Mesendoderm (in vitro differentiated cells): ENCODE measurements at regions not wholly inside any gene's neighbourhood (a gene's known extent, or its start where the extent isn't known, plus 50 kb on each side); places are given as distances from the start of the nearest gene placed in this dataset.

Experiments used
- DNase-seq: peaks from one replicate; pipeline ENCODE4 v3.0.0; 2013
- H2AK5ac ChIP-seq: 2 replicates; pipeline ENCODE4 v1.6.1; 2013; ENCODE audit warnings: low read length, inconsistent platforms
- H2BK120ac ChIP-seq: 2 replicates; pipeline ENCODE4 v1.6.1; 2013; ENCODE audit warnings: low read depth, mild to moderate bottlenecking, low read length, moderate library complexity, mixed read lengths
- H2BK15ac ChIP-seq: replicated peaks from 2 replicates; pipeline ENCODE4 v1.6.1; 2013; ENCODE audit warnings: low read depth, mild to moderate bottlenecking, moderate library complexity
- H2BK5ac ChIP-seq: 2 replicates; pipeline ENCODE4 v1.6.1; 2013; ENCODE audit warnings: low read length, inconsistent platforms
- H3K18ac ChIP-seq: 2 replicates; pipeline ENCODE4 v1.6.1; 2013; ENCODE audit warnings: mild to moderate bottlenecking, low read length, mixed read lengths
- H3K23ac ChIP-seq: one replicate; pipeline ENCODE4 v1.6.1; 2013; ENCODE audit warnings: low read length
- H3K27ac ChIP-seq: 2 replicates; pipeline ENCODE4 v1.5.1; 2013; ENCODE audit warnings: low read depth, mild to moderate bottlenecking, inconsistent platforms, low read length, moderate library complexity
- H3K27me3 ChIP-seq: 2 replicates; pipeline ENCODE4 v1.6.1; 2013; ENCODE audit warnings: low read length, control low read depth, mild to moderate bottlenecking, inconsistent platforms; ENCODE audit not compliant: insufficient read depth, poor library complexity
- H3K36me3 ChIP-seq: 2 replicates; pipeline ENCODE4 v1.6.1; 2013; ENCODE audit warnings: low read length, inconsistent platforms; ENCODE audit not compliant: control insufficient read depth, insufficient read depth
- H3K4ac ChIP-seq: one replicate; pipeline ENCODE4 v1.6.1; 2013; ENCODE audit warnings: low read depth, mild to moderate bottlenecking, low read length, moderate library complexity
- H3K4me1 ChIP-seq: 2 replicates; pipeline ENCODE4 v1.6.1; 2013; ENCODE audit warnings: low read depth, low read length, inconsistent platforms; ENCODE audit not compliant: control insufficient read depth
- H3K4me2 ChIP-seq: 2 replicates; pipeline ENCODE4 v1.6.1; 2013; ENCODE audit warnings: low read length
- H3K4me3 ChIP-seq: 2 replicates; pipeline ENCODE4 v1.5.1; 2013; ENCODE audit warnings: mild to moderate bottlenecking, low read length
- H3K56ac ChIP-seq: one replicate; pipeline ENCODE4 v1.6.1; 2013; ENCODE audit warnings: low read length
- H3K79me1 ChIP-seq: 2 replicates; pipeline ENCODE4 v1.6.1; 2013; ENCODE audit warnings: low read length, inconsistent platforms
- H3K79me2 ChIP-seq: 2 replicates; pipeline ENCODE4 v1.6.1; 2013; ENCODE audit warnings: mild to moderate bottlenecking, low read length; ENCODE audit not compliant: control insufficient read depth, insufficient read depth
- H3K9ac ChIP-seq: 2 replicates; pipeline ENCODE4 v1.6.1; 2013; ENCODE audit warnings: low read length, inconsistent platforms
- H4K5ac ChIP-seq: one replicate; pipeline ENCODE4 v1.6.1; 2013; ENCODE audit warnings: low read length
- H4K8ac ChIP-seq: one replicate; pipeline ENCODE4 v1.6.1; 2013; ENCODE audit warnings: low read depth, mild to moderate bottlenecking, control low read depth, low read length, moderate library complexity
- WGBS: extraction: QIAGEN DNeasy Blood & Tissue Kit; methylation state at CpG from one replicate; pipeline ENCODE4 v1.1.7; 2013; ENCODE audit warnings: low lambda C conversion rate, missing lambda C conversion rate; ENCODE audit not compliant: insufficient coverage; ENCODE audit errors: extremely low coverage; 5-methylcytosine and 5-hydroxymethylcytosine counted together

DNA sequence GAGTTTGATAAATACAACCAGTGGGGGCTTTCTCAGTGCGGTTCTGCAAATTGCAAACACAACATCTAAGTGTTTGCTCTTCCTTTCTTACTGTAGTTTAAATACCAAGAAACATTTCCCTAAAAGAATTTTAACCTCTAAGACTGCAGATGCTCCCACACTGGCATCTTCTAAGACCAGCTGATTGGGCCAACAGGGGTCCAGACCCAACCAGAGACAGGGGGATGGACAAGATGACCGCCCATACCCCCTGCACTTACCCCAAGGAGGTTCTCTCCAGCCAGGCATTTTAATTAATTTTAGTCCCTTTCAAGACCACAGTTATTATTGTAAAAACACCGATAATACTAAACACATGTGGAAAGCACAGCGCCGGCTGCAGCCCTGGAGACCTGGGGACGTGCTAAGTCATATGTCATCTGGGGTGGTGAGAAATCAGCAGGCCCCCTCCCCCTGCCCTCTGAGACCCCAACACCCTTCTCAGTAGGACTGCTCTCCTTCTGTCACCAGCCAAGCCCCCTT is 242.3 kb downstream of the SOX9 start:
- WGBS, result no CpG with 5 or more reads among the region's 6 CpGs
- Histone ChIP-seq H4K8ac (no peak overlapping the region), H3K23ac (no peak overlapping the region), H2BK5ac (no peak overlapping the region), H3K79me1 (no peaks in the 10 kb centered on the region), H3K56ac (no peak overlapping the region), H3K9ac (no peak overlapping the region), H3K4me2 (no peak overlapping the region), H3K79me2 (no peaks in the 10 kb centered on the region), H3K36me3 (no peaks in the 10 kb centered on the region), H4K5ac (no peak overlapping the region), H3K4ac (no peak overlapping the region), H3K27ac (no peak overlapping the region), H2AK5ac (no peak overlapping the region), H3K18ac (no peak overlapping the region), H2BK120ac (no peak overlapping the region), H2BK15ac (no peak overlapping the region), H3K4me1 (no peaks in the 10 kb centered on the region), H3K27me3 (no peaks in the 10 kb centered on the region), H3K4me3 (no peak overlapping the region)
- no peak for DNase-seq

DNA sequence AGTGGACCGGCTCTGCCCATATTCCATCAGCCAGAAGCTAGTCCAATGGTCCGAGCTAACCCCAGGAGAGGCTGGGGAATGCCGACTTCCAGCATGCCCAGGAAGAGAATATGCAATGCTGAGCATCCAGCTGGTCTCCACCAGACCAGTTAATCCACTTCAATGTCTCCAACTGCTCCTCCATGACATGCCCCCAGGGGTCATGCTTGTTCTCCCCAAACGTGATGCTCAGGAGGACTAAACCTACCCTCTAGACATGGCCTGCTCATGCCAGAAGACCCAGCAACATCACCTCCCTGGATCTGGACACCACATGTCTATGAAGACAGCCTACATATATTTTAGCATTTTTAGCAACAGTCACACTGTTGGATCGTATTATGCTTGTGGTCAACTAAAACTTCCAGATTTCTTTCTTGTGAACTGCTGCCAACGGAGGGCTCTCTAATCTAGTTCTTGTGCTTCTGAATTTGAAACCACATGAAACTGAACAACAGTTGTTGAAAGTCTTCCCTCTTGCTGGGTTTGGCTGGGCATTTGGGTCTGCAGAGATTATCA is 245.1 kb downstream of the SOX9 start:
- Histone ChIP-seq H3K23ac (no peak overlapping the region), H2BK15ac (no peak overlapping the region), H3K4ac (no peak overlapping the region), H3K79me2 (no peaks in the 10 kb centered on the region), H3K9ac (no peak overlapping the region), H3K27me3 (no peaks in the 10 kb centered on the region), H2BK120ac (no peak overlapping the region), H2BK5ac (no peak overlapping the region), H3K36me3 (no peaks in the 10 kb centered on the region), H4K8ac (no peak overlapping the region), H3K4me3 (no peak overlapping the region), H3K4me2 (no peak overlapping the region), H2AK5ac (no peak overlapping the region), H3K27ac (no peak overlapping the region), H3K56ac (no peak overlapping the region), H3K79me1 (no peaks in the 10 kb centered on the region), H3K4me1 (no peaks in the 10 kb centered on the region), H4K5ac (no peak overlapping the region), H3K18ac (no peak overlapping the region)
- no CpG with 5 or more reads among the region's 6 CpGs for WGBS
- no peak for DNase-seq

DNA sequence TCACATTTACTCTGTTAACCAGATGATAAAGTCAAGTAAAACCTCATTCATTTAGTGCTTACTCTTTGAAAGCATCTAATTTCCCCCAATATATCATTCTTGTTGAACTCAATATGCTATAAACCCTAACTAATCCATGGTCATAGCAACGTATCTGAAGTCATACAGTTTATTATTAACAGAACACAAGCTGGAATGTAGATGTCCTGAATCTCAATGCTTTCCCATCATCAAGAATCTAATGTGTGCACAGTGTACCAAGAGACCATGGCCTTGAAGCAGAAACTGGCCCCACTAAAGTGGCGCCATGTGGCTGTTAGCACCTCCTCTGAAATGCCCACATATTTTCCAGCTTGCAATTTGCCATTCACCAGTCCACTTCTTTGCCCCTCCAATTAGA is 245.8 kb downstream of the SOX9 start:
- Histone ChIP-seq H3K4me2 (no peak overlapping the region), H3K27me3 (no peaks in the 10 kb centered on the region), H3K79me2 (no peaks in the 10 kb centered on the region), H2AK5ac (no peak overlapping the region), H3K4ac (no peak overlapping the region), H4K8ac (no peak overlapping the region), H2BK120ac (no peak overlapping the region), H3K36me3 (no peaks in the 10 kb centered on the region), H4K5ac (no peak overlapping the region), H3K4me3 (no peak overlapping the region), H3K4me1 (no peaks in the 10 kb centered on the region), H3K18ac (no peak overlapping the region), H2BK5ac (no peak overlapping the region), H3K23ac (no peak overlapping the region), H3K56ac (no peak overlapping the region), H2BK15ac (no peak overlapping the region), H3K9ac (no peak overlapping the region), H3K79me1 (no peaks in the 10 kb centered on the region), H3K27ac (no peak overlapping the region)
- no CpG with 5 or more reads among the region's 2 CpGs for WGBS
- no peak for DNase-seq

DNA sequence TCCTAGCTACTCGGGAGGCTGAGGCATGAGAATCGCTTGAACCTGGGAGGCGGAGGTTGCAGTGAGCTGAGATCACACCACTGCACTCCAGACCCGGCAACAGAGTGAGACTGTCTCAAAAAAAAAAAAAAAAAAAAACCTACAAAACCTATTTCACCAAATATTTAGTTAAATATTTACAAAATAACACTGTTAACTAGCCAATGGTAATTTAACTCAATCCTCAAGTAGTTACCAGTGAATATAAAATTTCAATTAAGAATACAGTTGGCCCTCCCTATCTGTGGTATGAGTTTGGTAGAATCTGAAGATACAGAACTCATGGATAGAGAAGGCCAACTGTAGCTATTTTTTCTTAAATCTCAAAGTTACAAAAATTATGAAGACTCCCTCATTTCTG is 247.4 kb downstream of the SOX9 start:
- H3K56ac ChIP-seq, result no peak overlapping the region
- no peak overlapping the region for H2BK5ac ChIP-seq
- H3K4me3 ChIP-seq, result no peak overlapping the region
- H3K36me3 ChIP-seq, result no peaks in the 10 kb centered on the region
- H2BK15ac ChIP-seq, result no peak overlapping the region
- no peak overlapping the region for H3K23ac ChIP-seq
- no peak overlapping the region for H3K27ac ChIP-seq
- no peaks in the 10 kb centered on the region for H3K4me1 ChIP-seq
- no peak overlapping the region for H2BK120ac ChIP-seq
- no peak for DNase-seq
- H4K8ac ChIP-seq, result no peak overlapping the region
- no peaks in the 10 kb centered on the region for H3K79me2 ChIP-seq
- WGBS, result no CpG with 5 or more reads among the region's 4 CpGs
- H3K9ac ChIP-seq, result no peak overlapping the region
- H3K79me1 ChIP-seq, result no peaks in the 10 kb centered on the region
- H3K4ac ChIP-seq, result no peak overlapping the region
- H3K4me2 ChIP-seq, result no peak overlapping the region
- H3K27me3 ChIP-seq, result no peaks in the 10 kb centered on the region
- no peak overlapping the region for H3K18ac ChIP-seq
- H4K5ac ChIP-seq, result no peak overlapping the region
- no peak overlapping the region for H2AK5ac ChIP-seq

DNA sequence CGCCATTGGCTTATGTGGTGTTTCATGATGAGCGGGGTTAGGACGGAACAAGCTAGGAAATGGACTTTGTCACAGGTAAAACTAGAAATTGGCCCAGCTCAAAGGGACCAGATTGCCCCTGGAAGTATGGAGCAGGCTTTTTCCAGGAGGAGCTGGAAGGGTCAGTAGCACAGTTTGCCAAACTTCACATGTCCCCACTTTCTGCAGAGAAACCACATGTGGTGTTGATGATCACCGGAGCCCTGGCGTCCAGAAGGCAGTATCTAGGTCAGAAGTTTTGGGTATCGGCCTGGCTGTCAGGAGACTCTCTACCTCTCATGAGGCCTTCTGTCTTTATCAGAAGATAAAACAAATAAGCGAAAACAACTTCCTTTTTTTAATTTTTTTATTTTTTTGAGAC is 248.5 kb downstream of the SOX9 start:
- WGBS, result no CpG with 5 or more reads among the region's 7 CpGs

DNA sequence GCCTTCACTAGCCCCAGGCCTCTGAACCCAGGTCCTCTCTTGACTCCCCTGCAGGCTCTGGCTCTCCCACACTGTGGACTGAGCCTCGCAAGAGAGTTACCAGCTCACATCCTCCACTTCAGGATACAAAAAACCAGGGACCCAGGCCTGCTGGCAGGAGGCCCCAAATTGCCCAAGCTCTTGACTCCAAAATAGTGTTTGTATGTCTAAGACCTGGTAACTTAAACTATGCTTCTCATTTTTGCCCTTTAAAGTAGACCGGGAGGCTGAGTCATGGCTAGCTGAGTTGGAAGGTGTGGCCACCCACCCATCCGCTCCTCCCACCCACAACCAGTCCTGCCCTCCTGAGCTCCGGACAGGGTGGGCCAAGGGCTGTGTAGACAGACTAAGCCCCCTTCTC is 250.0 kb downstream of the SOX9 start:
- Histone ChIP-seq H3K27me3 (no peaks in the 10 kb centered on the region), H3K18ac (no peak overlapping the region), H2BK5ac (no peak overlapping the region), H3K23ac (no peak overlapping the region), H3K4me2 (no peak overlapping the region), H3K4me3 (no peak overlapping the region), H2BK15ac (no peak overlapping the region), H3K27ac (no peak overlapping the region), H4K5ac (no peak overlapping the region), H3K4me1 (no peaks in the 10 kb centered on the region), H3K79me1 (no peaks in the 10 kb centered on the region), H3K56ac (no peak overlapping the region), H3K4ac (no peak overlapping the region), H3K79me2 (no peaks in the 10 kb centered on the region), H2BK120ac (no peak overlapping the region), H2AK5ac (no peak overlapping the region), H3K36me3 (no peaks in the 10 kb centered on the region), H3K9ac (no peak overlapping the region), H4K8ac (no peak overlapping the region)
- DNase-seq, result no peak
- WGBS, result no CpG with 5 or more reads among the region's 4 CpGs

More for the DNA sequence above, 248.5 kb downstream of the SOX9 start:
- Histone ChIP-seq H2AK5ac (no peak overlapping the region), H3K36me3 (no peaks in the 10 kb centered on the region), H2BK120ac (no peak overlapping the region), H2BK5ac (no peak overlapping the region), H3K56ac (no peak overlapping the region), H3K27ac (no peak overlapping the region), H3K4me1 (no peaks in the 10 kb centered on the region), H3K27me3 (no peaks in the 10 kb centered on the region), H3K18ac (no peak overlapping the region), H3K4ac (no peak overlapping the region), H4K5ac (no peak overlapping the region), H2BK15ac (no peak overlapping the region), H4K8ac (no peak overlapping the region), H3K23ac (no peak overlapping the region), H3K4me3 (no peak overlapping the region), H3K4me2 (no peak overlapping the region), H3K9ac (no peak overlapping the region), H3K79me1 (no peaks in the 10 kb centered on the region), H3K79me2 (no peaks in the 10 kb centered on the region)
- DNase-seq, result no peak
